Transverse colon (tissue), 4 donors: ENCODE measurements at regions not wholly inside any gene's neighbourhood (a gene's known extent, or its start where the extent isn't known, plus 50 kb on each side); places are given as distances from the start of the nearest gene placed in this dataset.

Source experiments
- DNase-seq: peaks from one replicate; pipeline ENCODE4 v3.0.0-alpha.2; 2019
- H3K27ac ChIP-seq, 4 donors: fragments of 200-600 bp; sonication (generic); 2 replicates each; pipeline ENCODE4 v1.5.1; 2016 to 2018; ENCODE audit warnings: inconsistent platforms in 4 of 4
- H3K27me3 ChIP-seq: fragments of 200-600 bp; sonication (generic); 2 replicates; pipeline ENCODE4 v1.5.1; 2017; ENCODE audit warnings: inconsistent platforms
- H3K36me3 ChIP-seq, 4 donors: fragments of 200-600 bp; sonication (generic); 2 replicates each; pipeline ENCODE4 v1.5.1; 2017 to 2019; ENCODE audit warnings: inconsistent platforms in 4 of 4
- H3K4me1 ChIP-seq, 4 donors: fragments of 200-600 bp; sonication (generic); 2 replicates each; pipeline ENCODE4 v1.5.1; 2017 to 2020; ENCODE audit warnings: inconsistent platforms in 4 of 4
- H3K4me3 ChIP-seq, 4 donors: fragments of 200-600 bp; sonication (generic); 1 replicate in 1 of 4; 2 replicates in 3 of 4; pipeline versions ENCODE4 v1.5.1 to v1.6.1; 2017 to 2019; ENCODE audit warnings: inconsistent platforms in 4 of 4
- H3K9me3 ChIP-seq, 2 donors: fragments of 200-600 bp; sonication (generic); 2 replicates each; pipeline ENCODE4 v1.5.1; 2017 to 2019; ENCODE audit warnings: inconsistent platforms in 2 of 2
- EP300 ChIP-seq: sonication (generic); formaldehyde crosslinking; IDR thresholded peaks from one replicate; pipeline ENCODE4 v1.6.1; 2017; ENCODE audit warnings: antibody characterized with exemption, low read depth
- POLR2A ChIP-seq: fragments of 450-650 bp; IDR thresholded peaks from one replicate; pipeline ENCODE4 v1.6.1; 2016; ENCODE audit warnings: antibody characterized with exemption, mild to moderate bottlenecking, moderate library complexity
- POLR2AphosphoS5 ChIP-seq, 3 donors: sonication (generic); formaldehyde crosslinking; IDR thresholded peaks; one replicate each; pipeline ENCODE4 v1.6.1; 2016; ENCODE audit warnings: antibody characterized with exemption in 3 of 3
- WGBS, 2 donors: methylation state at CpG; one replicate each; pipeline ENCODE4 v1.1.5; 2018; ENCODE audit warnings: low coverage in 1 of 2; 5-methylcytosine and 5-hydroxymethylcytosine counted together
- in situ Hi-C, 4 donors: fragments of 200-750 bp; cut with MboI; loops; one replicate each; pipeline versions ENCODE4 v1.15.0 to v1.15.1; 2017; ENCODE audit warnings: low sequenced_read_pairs in 3 of 4, low pct_ligation_motif_present in 1 of 4, low pct_unique_long_range_greater_than_20kb in 1 of 4
- intact Hi-C: fragments of 100-400 bp; cut with DNase I; formaldehyde crosslinking; loops from one replicate; pipeline ENCODE4 v1.15.1; 2023; ENCODE audit warnings: low total_unique reads
- TF ChIP-seq, protein P1 (sequence below), 5 experiments: fragments of 200-600 bp in 3 of 5; fragments of 450-650 bp in 2 of 5; sonication (generic) in 3 of 5; IDR thresholded peaks; 1 replicate in 2 of 5; 2 replicates in 3 of 5; pipeline ENCODE4 v1.5.1; 2016 to 2017; ENCODE audit warnings: antibody characterized with exemption in 5 of 5, inconsistent platforms in 3 of 5, mild to moderate bottlenecking in 2 of 5, moderate library complexity in 1 of 5

DNA sequence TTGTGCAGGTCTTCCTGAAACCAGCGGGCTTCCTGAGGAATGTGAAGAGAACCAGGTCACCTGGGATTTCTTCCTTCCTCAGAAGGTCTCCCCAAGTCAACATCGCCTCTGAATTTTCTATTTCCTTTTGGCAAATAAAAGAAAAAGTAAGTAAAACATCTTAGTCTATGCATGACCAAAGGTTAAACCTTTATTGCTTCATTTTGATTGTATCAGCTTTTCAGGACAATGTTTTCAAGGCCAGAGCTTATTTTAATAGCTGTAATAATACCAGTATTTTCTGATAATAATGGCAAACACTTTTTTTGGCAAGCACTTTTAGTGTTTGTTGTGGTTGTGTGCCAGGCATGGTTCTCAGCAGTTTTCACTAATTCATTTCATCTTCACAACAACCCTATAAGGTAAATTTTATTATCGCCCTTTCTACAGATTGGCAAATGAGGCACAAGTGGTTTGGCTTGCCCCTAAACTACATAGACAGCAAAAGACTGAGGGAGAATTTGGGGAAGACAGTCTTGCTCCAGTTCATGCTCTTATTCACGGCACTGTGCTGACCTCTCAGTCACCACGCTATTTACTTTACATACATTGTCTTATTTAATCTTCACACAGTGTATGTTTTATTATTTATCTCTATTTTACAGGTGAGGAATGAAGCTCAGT, 110.4 kb downstream of the RPL22L1 start:
- no peaks in the 10 kb centered on the region for H3K27me3 ChIP-seq
- in situ Hi-C loops = no loop called here
- 50 to 61% methylated on average over 4 to 5 of the region's 5 CpGs for WGBS, 2 donors
- no peak overlapping the region for H3K4me3 ChIP-seq
- intact Hi-C loops = no loop called here
- no peaks in the 10 kb centered on the region for H3K9me3 ChIP-seq
- DNase-seq = no peak
- TF ChIP-seq EP300 (no peak), POLR2AphosphoS5 (IDR thresholded peaks at IDR 0.05) (no peak), POLR2A (no peak)
- TF ChIP-seq, protein P1, sequence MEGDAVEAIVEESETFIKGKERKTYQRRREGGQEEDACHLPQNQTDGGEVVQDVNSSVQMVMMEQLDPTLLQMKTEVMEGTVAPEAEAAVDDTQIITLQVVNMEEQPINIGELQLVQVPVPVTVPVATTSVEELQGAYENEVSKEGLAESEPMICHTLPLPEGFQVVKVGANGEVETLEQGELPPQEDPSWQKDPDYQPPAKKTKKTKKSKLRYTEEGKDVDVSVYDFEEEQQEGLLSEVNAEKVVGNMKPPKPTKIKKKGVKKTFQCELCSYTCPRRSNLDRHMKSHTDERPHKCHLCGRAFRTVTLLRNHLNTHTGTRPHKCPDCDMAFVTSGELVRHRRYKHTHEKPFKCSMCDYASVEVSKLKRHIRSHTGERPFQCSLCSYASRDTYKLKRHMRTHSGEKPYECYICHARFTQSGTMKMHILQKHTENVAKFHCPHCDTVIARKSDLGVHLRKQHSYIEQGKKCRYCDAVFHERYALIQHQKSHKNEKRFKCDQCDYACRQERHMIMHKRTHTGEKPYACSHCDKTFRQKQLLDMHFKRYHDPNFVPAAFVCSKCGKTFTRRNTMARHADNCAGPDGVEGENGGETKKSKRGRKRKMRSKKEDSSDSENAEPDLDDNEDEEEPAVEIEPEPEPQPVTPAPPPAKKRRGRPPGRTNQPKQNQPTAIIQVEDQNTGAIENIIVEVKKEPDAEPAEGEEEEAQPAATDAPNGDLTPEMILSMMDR (IDR thresholded peaks at IDR 0.05) = no peak
- H3K27ac ChIP-seq = no peak overlapping the region
- H3K4me1 ChIP-seq = peaks cover 0 to 6% (median 2%) of the 10 kb centered on the region in 4 donors
- no peaks in the 10 kb centered on the region for H3K36me3 ChIP-seq

DNA sequence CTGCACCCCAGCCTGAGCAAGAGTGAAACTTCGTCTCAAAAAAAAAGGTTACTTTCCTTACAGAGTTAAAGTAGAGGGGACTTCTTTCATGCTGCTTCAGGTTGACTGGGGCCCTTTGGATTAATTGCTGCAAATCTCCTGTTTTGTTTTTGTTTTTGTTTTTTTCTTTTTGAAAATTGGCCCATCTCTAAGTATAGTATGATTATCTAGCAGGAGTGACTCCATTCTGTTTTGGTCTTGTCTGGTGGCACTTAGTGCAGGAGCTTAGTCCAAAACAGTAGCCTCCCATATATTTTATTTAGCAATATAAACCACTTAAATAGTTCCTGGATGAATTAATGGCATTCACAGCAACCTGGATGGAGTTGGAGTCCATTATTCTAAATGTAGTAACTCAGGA, 113.0 kb downstream of the RPL22L1 start:
- in situ Hi-C loops = no loop called here
- no peak for DNase-seq

DNA sequence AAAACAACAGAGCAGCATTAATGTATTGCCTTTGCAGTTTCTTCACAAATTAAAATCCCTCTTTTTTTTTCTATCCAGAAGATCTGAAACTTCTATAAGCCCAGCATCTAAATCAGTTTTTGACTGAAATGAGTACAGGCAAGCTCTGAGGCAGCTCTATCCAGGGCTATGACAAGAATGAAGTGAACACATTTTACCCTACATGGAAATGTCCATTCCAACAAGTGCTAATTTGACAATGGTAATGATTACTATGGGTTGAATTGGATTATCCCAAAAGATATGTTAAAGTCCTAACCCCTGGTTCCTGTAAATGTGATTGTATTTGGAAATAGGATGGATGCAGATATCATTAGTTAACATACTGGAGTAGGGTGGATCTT, 115.7 kb downstream of the RPL22L1 start:
- intact Hi-C loops (no loop called here), in situ Hi-C loops (no loop called here)
- no peaks in the 10 kb centered on the region for H3K27me3 ChIP-seq
- no peak for DNase-seq
- peaks cover 0 to 9% (median 6%) of the 10 kb centered on the region in 4 donors for H3K4me1 ChIP-seq
- no peaks in the 10 kb centered on the region for H3K36me3 ChIP-seq
- H3K9me3 ChIP-seq = no peaks in the 10 kb centered on the region
- no peak overlapping the region for H3K4me3 ChIP-seq
- H3K27ac ChIP-seq = no peak overlapping the region
- TF ChIP-seq POLR2AphosphoS5 (IDR thresholded peaks at IDR 0.05) = no peak

More for the DNA sequence above, 113.0 kb downstream of the RPL22L1 start:
- no peaks in the 10 kb centered on the region for H3K27me3 ChIP-seq
- no peaks in the 10 kb centered on the region for H3K36me3 ChIP-seq
- WGBS, 2 donors = 84 to 100% methylated on average over 1 of the region's 1 CpG
- intact Hi-C loops = no loop called here
- TF ChIP-seq, protein P1 (IDR thresholded peaks at IDR 0.05) = no peak
- TF ChIP-seq POLR2AphosphoS5 (IDR thresholded peaks at IDR 0.05) (no peak), POLR2A (no peak), EP300 (no peak)
- no peak overlapping the region for H3K27ac ChIP-seq
- H3K4me1 ChIP-seq = peaks cover 0 to 6% (median 3%) of the 10 kb centered on the region in 4 donors
- H3K4me3 ChIP-seq = no peak overlapping the region
- H3K9me3 ChIP-seq = no peaks in the 10 kb centered on the region

DNA sequence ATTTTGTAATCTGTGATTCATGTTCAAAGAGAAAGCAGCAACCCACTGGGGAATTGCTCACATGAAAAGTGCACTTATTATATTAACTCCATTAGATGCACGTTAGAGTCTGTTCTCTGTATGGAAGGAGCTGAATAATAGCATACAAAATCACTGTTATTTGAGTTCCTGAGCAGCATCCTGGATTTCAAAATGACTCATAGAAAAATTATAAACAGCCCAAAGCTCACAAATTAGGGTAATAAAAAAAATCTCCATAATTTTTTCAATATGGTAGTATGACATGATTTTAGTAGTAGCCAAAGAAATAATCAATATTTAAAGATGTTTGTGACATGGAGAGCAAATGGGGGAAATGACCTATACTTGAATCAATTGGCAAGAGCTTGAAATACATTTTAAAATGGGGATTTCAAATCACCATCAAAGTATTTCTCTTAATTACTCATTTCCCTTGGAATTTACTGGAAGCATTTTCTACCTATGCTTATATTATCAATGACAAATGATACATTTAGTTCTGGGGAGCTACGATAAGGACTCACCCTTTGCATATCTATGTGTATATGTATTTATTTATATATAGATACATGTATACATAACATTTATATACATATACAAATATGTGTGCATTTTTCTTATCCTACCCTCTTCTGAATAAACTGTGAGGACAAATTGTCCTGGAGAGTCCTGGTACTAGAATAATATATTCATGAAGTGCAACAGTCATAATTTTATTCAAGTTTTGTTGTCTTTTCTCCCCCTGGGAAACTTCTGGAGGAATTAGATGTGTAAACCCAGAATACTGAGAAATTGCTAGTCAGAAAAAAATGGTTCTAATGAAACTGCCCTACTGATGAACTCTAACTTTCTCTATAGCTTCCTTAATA, 116.3 kb downstream of the RPL22L1 start:
- Histone ChIP-seq H3K4me3 (no peak overlapping the region), H3K4me1 (peaks cover 0 to 8% (median 6%) of the 10 kb centered on the region in 4 donors), H3K27me3 (no peaks in the 10 kb centered on the region), H3K27ac (no peak overlapping the region), H3K36me3 (no peaks in the 10 kb centered on the region), H3K9me3 (no peaks in the 10 kb centered on the region)
- 50 to 68% methylated on average over 2 of the region's 2 CpGs for WGBS, 2 donors
- no peak for TF ChIP-seq POLR2AphosphoS5 (IDR thresholded peaks at IDR 0.05)
- no peak for TF ChIP-seq POLR2A
- TF ChIP-seq EP300 = no peak
- TF ChIP-seq, protein P1 (IDR thresholded peaks at IDR 0.05) = no peak
- intact Hi-C loops = no loop called here
- in situ Hi-C loops = no loop called here
- no peak for DNase-seq
